Activated T-cell treated with anti-CD3 and anti-CD28 coated beads for 24 hours (primary cell): ENCODE measurements at regions not wholly inside any gene's neighbourhood (a gene's known extent, or its start where the extent isn't known, plus 50 kb on each side); places are given as distances from the start of the nearest gene placed in this dataset.
"Not testable (repeated sequence)": the region's sequence is repeated elsewhere in the genome, so short reads cannot be mapped to it uniquely, and the experiment has no call there.

Experiments
- DNase-seq: peaks from one replicate; pipeline ENCODE4 v3.0.0-alpha.2; 2020; ENCODE audit warnings: low read depth

- DNase-seq = no peak
These were observed 170.8 kb downstream of the SUCLG1 start for GRCh38 chr2:84288293-84288692.

DNA sequence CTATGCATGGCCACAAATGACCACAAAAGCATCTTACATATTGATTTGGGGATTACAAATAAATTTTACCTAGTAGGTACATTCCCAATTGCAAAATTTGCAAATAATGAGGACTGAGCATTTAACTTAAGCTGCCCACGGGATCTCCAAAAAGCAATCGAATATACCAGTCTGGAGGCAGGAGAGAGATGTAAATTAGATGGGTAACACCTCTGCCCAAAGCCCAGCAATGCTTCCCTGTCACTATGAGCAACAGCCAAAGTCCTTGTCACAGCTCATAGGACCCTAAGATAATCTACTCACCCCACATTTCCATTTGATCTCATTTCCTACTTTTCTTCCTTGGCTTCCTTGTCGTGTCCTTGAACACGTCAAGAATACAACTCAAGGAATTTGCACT is 172.2 kb downstream of the SUCLG1 start:
- no peak for DNase-seq

GRCh38 chr2:84285056-84285747 is 173.9 kb downstream of the SUCLG1 start:
- DNase-seq = no peak

- DNase-seq = no peak
These were observed 175.6 kb downstream of the SUCLG1 start for GRCh38 chr2:84283506-84283905.

DNA sequence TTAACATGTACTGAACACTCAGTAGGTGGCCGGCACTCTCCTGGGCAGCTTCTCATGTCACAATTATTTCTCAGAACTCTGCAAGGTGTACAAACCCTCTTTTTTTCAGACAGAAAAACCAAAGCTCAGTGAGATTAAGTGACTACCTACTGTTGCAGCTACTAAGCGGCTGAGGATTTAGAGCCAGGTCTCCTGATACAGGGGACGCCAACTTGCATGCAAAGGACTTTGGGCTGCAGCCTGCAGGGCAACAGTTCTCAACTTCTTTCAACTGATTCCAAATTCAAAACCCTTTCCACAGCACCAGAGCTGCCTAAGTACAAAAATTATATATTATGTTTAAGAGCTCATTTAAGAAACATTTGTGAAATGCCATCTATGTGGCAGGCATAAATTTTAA is 177.6 kb downstream of the SUCLG1 start:
- no peak for DNase-seq

GRCh38 chr2:84280873-84281272 is 178.2 kb downstream of the SUCLG1 start:
- DNase-seq = no peak

DNA sequence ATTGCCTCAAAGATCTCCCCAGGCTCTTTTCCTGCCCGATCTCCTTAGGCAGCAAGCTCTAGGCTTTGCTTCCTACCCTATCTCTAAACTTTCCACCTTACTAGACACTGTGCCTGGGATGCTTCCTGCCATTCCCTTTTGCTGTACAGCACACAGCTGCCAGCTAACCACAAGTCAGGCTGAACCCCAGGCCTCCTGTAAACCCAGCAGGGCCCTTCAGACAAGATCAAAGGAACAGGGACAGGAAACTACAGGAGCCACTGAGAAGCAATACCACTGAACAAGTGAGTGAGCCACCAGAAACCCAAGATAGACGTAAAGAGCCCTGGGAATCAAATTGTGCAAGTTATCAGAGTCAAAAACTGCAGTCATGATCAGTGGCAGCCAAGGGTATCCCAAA is 180.7 kb downstream of the SUCLG1 start:
- no peak for DNase-seq

DNA sequence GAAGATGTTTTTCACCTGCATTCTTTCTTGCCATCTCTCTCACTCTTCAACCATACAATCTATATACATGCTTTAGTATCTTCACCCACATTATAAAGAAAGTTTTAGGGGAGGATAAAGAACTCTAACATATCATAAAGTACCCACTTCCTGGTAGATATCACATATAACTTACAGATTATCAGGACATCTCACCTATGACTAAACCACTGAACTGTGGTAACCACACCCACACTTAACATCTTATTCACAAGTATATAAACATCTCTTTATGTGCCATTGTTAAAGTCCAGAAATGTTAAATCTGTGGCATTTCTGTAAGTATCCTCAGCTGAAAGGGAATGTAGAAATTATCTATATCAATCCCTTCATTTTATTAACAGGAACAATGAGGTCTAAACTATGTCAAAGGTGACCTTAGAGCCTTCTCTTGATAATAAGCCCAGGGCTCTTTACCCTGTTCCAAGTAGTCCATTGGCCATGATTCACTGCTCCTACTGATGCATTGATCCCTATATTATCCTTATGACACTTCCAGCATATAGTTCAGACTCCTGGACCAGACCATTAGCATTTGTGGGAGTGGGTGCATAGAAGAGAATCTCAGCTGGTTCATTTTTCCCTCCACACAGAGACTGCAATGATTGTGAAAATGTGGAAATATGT is 182.4 kb downstream of the SUCLG1 start:
- no peak for DNase-seq

- no peak for DNase-seq
These were observed 185.7 kb downstream of the SUCLG1 start for GRCh38 chr2:84273406-84273805.

DNA sequence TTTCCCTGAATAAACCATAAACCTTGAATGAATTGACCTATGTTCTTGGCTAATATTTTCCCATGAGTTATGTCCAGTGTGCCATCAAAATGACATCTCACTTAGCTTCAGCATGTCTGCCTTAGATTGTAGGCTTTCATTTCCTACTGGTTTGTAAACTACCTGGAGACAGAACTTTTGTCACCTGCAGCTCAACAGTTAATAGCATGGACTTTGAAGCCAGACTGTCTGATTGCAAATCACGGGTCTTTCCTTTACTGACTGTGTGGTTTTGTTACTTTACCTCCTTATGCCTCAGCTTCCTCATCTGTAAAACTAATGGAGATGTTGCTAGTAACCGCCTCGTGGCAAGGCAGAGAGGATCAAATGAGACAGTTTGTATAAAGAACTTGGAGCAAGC is 187.1 kb downstream of the SUCLG1 start:
- no peak for DNase-seq

- DNase-seq = no peak
These were observed 201.2 kb downstream of the SUCLG1 start for GRCh38 chr2:84257831-84258230.

- DNase-seq = no peak
These were observed 207.3 kb downstream of the SUCLG1 start for GRCh38 chr2:84251651-84252302.

- no peak for DNase-seq
These were observed 209.9 kb downstream of the SUCLG1 start for GRCh38 chr2:84249140-84249539.

- no peak for DNase-seq
These were observed 211.5 kb downstream of the SUCLG1 start for GRCh38 chr2:84247532-84247931.

DNA sequence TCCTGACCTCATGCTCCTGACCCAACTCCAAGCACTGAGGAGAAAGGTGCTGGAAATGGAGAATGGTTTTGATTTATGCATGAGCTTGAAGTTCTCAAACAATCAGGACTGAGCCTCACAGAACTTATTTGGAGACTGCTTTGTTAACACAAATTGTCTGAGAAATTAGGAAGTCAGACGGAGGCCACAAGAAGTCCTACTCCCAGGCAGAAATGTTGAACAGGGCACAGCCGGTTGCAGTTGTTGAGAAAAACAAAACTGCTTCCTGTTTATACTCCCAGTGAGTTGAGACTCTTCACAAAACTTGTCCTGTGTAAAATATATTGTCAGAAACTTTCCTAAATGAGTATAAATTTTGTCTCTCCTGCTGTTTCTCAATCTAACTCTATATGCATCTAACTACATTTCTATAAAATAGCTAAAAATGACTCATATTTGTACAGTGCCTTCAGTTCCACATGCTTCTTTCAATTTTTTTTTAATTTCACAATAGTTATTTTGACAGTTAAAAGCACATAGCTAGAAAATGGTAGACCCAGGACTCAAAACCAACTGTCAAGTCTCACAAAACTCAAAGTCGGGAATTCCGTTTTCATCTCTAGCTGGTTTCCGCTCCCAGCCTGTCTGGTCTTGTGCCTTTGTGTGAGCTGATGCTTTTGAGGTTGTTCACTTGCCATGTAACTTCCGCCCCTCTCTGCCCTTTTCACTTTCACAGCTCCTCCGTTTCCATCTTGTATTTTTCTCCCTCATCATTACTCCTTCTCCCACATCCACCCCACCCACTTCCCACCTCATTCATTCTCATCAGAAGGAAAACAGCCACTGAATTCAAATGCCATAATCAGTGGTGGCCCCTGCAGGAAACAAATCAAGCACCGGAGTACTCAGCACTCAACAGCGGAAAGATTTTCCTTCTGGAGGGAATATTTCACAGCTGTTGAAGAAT is 215.0 kb downstream of the SUCLG1 start:
- no peak for DNase-seq

GRCh38 chr2:84238907-84239306 is 220.2 kb downstream of the SUCLG1 start:
- no peak for DNase-seq

DNA sequence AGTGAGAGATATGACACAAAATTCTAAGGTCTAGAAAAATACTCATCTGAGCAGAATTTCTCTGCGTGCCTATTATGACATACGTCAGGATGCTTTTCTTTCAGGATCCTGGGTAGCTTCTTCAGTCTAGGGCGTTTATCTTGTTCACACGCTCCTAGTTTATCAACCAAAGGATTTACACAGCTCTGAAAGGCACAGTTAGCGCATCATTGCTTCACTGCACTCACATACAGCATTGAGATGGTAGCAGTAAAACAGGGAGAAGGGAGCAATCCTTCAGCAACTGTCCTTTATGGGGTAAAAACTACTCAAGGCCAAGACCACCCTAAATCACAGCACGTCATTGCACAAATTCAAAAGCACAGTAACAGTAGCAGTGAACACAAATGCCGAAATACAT is 222.8 kb downstream of the SUCLG1 start:
- DNase-seq = no peak

DNA sequence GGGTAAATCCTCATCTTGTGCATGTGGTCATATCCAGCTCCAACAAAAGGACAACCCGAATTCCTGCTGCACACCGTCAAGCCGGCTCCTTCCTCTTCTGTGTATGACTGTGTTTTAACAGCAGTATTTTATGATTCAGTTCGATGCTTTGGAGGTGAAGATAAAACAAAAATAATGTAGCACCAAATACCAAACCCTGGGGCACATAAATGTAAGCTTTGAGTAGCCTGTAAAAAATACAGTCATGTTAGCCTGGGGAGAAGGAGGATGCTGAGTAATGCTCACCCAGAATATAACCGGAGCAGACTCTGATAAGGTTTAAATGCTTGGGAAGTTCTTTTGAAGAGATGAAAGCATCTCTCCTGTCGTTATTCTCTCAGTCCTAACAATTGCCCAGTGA is 225.0 kb downstream of the SUCLG1 start:
- DNase-seq = no peak

GRCh38 chr2:84231478-84231877 is 227.6 kb downstream of the SUCLG1 start:
- no peak for DNase-seq

- no peak for DNase-seq
These were observed 235.0 kb downstream of the SUCLG1 start for GRCh38 chr2:84224121-84224520.

DNA sequence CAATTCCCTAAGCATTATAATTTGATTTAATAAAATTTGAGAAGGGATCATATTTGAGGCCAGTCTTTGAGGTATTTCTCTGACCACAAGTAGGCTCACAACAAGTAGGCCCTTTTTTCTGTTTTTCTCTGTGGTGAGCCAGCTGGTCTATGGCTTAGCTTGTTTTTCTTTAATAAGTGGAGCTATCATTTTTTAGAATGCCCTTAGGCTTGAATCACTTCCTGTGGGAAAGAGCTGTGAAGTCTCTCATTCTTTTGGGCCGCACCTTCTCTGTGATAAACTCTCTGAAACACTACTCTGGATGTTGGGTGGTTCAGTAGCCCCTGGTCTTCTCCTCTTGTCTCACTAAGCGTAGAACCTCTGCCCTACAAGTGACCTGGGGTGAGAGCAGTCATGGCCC is 235.9 kb downstream of the SUCLG1 start:
- DNase-seq = no peak

GRCh38 chr2:84221102-84221501 is 238.0 kb downstream of the SUCLG1 start:
- DNase-seq = not testable (repeated sequence)
